ENCODE measurements at regions not wholly inside any gene's neighbourhood (a gene's known extent, or its start where the extent isn't known, plus 50 kb on each side); places are given as distances from the start of the nearest gene placed in this dataset.
A peak's percentile ranks its signal among the peaks of the same experiment; 100 is the strongest.
"Not testable (repeated sequence)": the region's sequence is repeated elsewhere in the genome, so short reads cannot be mapped to it uniquely, and the experiment has no call there.

- TF ChIP-seq ZFX (IDR thresholded peaks at IDR 0.05) = no peak
- TF ChIP-seq, protein P1, sequence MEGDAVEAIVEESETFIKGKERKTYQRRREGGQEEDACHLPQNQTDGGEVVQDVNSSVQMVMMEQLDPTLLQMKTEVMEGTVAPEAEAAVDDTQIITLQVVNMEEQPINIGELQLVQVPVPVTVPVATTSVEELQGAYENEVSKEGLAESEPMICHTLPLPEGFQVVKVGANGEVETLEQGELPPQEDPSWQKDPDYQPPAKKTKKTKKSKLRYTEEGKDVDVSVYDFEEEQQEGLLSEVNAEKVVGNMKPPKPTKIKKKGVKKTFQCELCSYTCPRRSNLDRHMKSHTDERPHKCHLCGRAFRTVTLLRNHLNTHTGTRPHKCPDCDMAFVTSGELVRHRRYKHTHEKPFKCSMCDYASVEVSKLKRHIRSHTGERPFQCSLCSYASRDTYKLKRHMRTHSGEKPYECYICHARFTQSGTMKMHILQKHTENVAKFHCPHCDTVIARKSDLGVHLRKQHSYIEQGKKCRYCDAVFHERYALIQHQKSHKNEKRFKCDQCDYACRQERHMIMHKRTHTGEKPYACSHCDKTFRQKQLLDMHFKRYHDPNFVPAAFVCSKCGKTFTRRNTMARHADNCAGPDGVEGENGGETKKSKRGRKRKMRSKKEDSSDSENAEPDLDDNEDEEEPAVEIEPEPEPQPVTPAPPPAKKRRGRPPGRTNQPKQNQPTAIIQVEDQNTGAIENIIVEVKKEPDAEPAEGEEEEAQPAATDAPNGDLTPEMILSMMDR (conservative IDR thresholded peaks at IDR 0.05) = no peak
- peak overlapping the region; percentile 57 for H3K27ac ChIP-seq
Measured at GRCh38 chr11:69913591-69914285, 94.5 kb upstream of the FGF3 start.

GRCh38 chr11:69914286-69915150 lies 95.3 kb upstream of the FGF3 start:
- TF ChIP-seq, protein P1 (conservative IDR thresholded peaks at IDR 0.05) = no peak
- no peak for TF ChIP-seq ZFX (IDR thresholded peaks at IDR 0.05)
- H3K27ac ChIP-seq = peak overlapping the region; percentile 57

- TF ChIP-seq ZFX (IDR thresholded peaks at IDR 0.05) = no peak
- peak overlapping the region; percentile 57 for H3K27ac ChIP-seq
Measured at GRCh38 chr11:69915151-69915500, 95.9 kb upstream of the FGF3 start.

DNA sequence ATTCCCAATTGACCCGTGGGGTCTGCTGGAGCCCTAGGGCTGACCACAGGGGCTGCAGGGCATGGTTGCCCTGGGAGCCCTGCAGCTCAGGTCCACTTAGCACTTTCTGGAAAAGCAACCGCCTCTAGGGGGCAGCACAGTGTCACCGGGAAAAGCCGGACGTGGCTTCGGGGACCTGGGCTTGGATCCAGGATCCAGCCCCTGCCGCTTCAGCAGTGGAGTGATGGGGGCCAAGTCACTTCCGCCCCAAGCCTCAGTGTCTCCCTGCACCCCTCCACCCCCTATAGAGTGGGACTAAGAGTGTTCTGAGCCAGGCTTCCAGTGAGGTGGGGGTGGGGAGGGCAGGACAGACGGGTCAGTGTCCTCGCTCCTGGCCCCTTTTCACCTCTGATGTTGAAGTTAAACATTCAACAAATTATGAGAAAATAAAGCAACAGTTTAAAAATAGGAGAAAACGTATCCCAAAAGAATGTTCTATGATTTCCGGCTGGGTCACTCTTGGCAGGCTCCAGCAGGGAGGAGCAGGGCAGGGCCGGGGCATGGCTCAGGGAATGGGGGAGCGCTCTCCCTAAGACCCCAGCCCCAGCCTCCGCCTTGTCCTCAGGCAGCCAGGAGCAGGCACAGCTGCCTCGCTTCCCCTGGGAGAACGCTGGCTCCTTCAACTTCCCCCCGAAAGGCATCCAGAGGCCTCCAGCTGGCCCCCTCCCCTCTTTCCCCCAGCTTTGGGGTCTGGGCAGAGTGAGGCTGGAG lies 96.5 kb upstream of the FGF3 start:
- no peak for TF ChIP-seq ZFX (IDR thresholded peaks at IDR 0.05)
- TF ChIP-seq, protein P1 (conservative IDR thresholded peaks at IDR 0.05) = peak; percentile 94
- H3K27ac ChIP-seq = peak overlapping the region; percentile 57

- H3K27ac ChIP-seq = not testable (repeated sequence)
Measured at GRCh38 chr11:69916251-69916649, 97.0 kb upstream of the FGF3 start.

GRCh38 chr11:69916806-69917387 lies 97.7 kb upstream of the FGF3 start:
- no peak overlapping the region for H3K27ac ChIP-seq
- TF ChIP-seq, protein P1 (conservative IDR thresholded peaks at IDR 0.05) = no peak
- TF ChIP-seq ZFX (IDR thresholded peaks at IDR 0.05) = no peak

GRCh38 chr11:69917529-69917928 lies 98.3 kb upstream of the FGF3 start:
- no peak overlapping the region for H3K27ac ChIP-seq
- TF ChIP-seq, protein P1 (conservative IDR thresholded peaks at IDR 0.05) = no peak
- TF ChIP-seq ZFX (IDR thresholded peaks at IDR 0.05) = no peak

All from C4-2B (cell line).